Upper lobe of right lung (tissue), 1 donor: ENCODE measurements at regions not wholly inside any gene's neighbourhood (a gene's known extent, or its start where the extent isn't known, plus 50 kb on each side); places are given as distances from the start of the nearest gene placed in this dataset.

ENCODE experiments used
- ATAC-seq: fragments of 200-7000 bp; cut with Tn5 transposase; one replicate; pipeline ENCODE4 v1.9.1; 2020; ENCODE audit warnings: mild to moderate bottlenecking, moderate library complexity
- DNase-seq: peaks from one replicate; pipeline ENCODE4 v3.0.0-alpha.2; 2020
- H3K27ac ChIP-seq: fragments of 200-600 bp; one replicate; pipeline ENCODE4 v1.8.0; 2022
- H3K27me3 ChIP-seq: fragments of 200-600 bp; one replicate; pipeline ENCODE4 v1.8.0; 2022; ENCODE audit warnings: mild to moderate bottlenecking
- H3K36me3 ChIP-seq: fragments of 200-600 bp; one replicate; pipeline ENCODE4 v1.8.0; 2022
- H3K4me1 ChIP-seq: fragments of 200-600 bp; one replicate; pipeline ENCODE4 v1.8.0; 2022
- H3K4me3 ChIP-seq: fragments of 200-600 bp; one replicate; pipeline ENCODE4 v1.8.0; 2022; ENCODE audit warnings: mild to moderate bottlenecking
- H3K9me3 ChIP-seq: fragments of 200-600 bp; one replicate; pipeline ENCODE4 v1.8.0; 2022
- CTCF ChIP-seq: fragments of 200-600 bp; IDR thresholded peaks from one replicate; pipeline ENCODE4 v1.8.0; 2022; ENCODE audit warnings: antibody characterized with exemption
- intact Hi-C: fragments of 100-400 bp; cut with DNase I; formaldehyde crosslinking; loops from one replicate; pipeline ENCODE4 v1.11.0; 2022
- donor health status: DM: no; HTN: yes; CAD: no; lungs with severe emphysema.

- no peak for TF ChIP-seq CTCF
- H3K4me1 ChIP-seq, result no peaks in the 10 kb centered on the region
- H3K4me3 ChIP-seq, result no peak overlapping the region
- H3K9me3 ChIP-seq, result no peaks in the 10 kb centered on the region
- ATAC-seq (no peak), DNase-seq (no peak)
- H3K27me3 ChIP-seq, result no peaks in the 10 kb centered on the region
- H3K36me3 ChIP-seq, result no peaks in the 10 kb centered on the region
- no peak overlapping the region for H3K27ac ChIP-seq
- intact Hi-C loops, result no loop called here
These were observed 121.8 kb upstream of the C1GALT1C1 start for GRCh38 chrX:120751683-120752082.

GRCh38 chrX:120750381-120750780, 120.5 kb upstream of the C1GALT1C1 start:
- Histone ChIP-seq H3K4me3 (no peak overlapping the region), H3K27ac (no peak overlapping the region), H3K9me3 (no peaks in the 10 kb centered on the region), H3K27me3 (no peaks in the 10 kb centered on the region), H3K36me3 (no peaks in the 10 kb centered on the region), H3K4me1 (no peaks in the 10 kb centered on the region)
- no peak for ATAC-seq
- intact Hi-C loops, result no loop called here
- DNase-seq, result no peak
- TF ChIP-seq CTCF, result no peak

GRCh38 chrX:120749141-120749846, 119.4 kb upstream of the C1GALT1C1 start:
- Histone ChIP-seq H3K27me3 (no peaks in the 10 kb centered on the region), H3K27ac (no peak overlapping the region), H3K4me1 (no peaks in the 10 kb centered on the region), H3K9me3 (no peaks in the 10 kb centered on the region), H3K4me3 (no peak overlapping the region), H3K36me3 (no peaks in the 10 kb centered on the region)
- DNase-seq (no peak), ATAC-seq (no peak)
- intact Hi-C loops, result no loop called here
- TF ChIP-seq CTCF, result no peak

GRCh38 chrX:120746153-120746552, 116.3 kb upstream of the C1GALT1C1 start:
- TF ChIP-seq CTCF, result no peak
- no peaks in the 10 kb centered on the region for H3K27me3 ChIP-seq
- H3K4me3 ChIP-seq, result no peak overlapping the region
- H3K27ac ChIP-seq, result no peak overlapping the region
- intact Hi-C loops, result no loop called here
- H3K4me1 ChIP-seq, result no peaks in the 10 kb centered on the region
- no peaks in the 10 kb centered on the region for H3K9me3 ChIP-seq
- no peak for DNase-seq
- no peak for ATAC-seq
- no peaks in the 10 kb centered on the region for H3K36me3 ChIP-seq

GRCh38 chrX:120742946-120743665, 113.3 kb upstream of the C1GALT1C1 start:
- Histone ChIP-seq H3K4me3 (no peak overlapping the region), H3K4me1 (no peaks in the 10 kb centered on the region), H3K27ac (no peak overlapping the region), H3K27me3 (no peaks in the 10 kb centered on the region), H3K36me3 (no peaks in the 10 kb centered on the region), H3K9me3 (no peaks in the 10 kb centered on the region)
- no peak for TF ChIP-seq CTCF
- ATAC-seq, result no peak
- intact Hi-C loops, result no loop called here
- DNase-seq, result no peak
